Peyer's patch (tissue), 4 donors: ENCODE measurements at regions not wholly inside any gene's neighbourhood (a gene's known extent, or its start where the extent isn't known, plus 50 kb on each side); places are given as distances from the start of the nearest gene placed in this dataset.
A peak's percentile ranks its signal among the peaks of the same experiment; 100 is the strongest.

Experiments used
- DNase-seq, 3 donors: peaks; one replicate each; pipeline ENCODE4 v3.0.0-alpha.2; 2017 to 2019
- H3K27ac ChIP-seq, 4 donors: fragments of 200-600 bp; sonication (generic); one replicate each; pipeline ENCODE4 v1.5.1; 2016 to 2019
- H3K27me3 ChIP-seq, 2 donors: fragments of 200-600 bp; sonication (generic); one replicate each; pipeline ENCODE4 v1.5.1; 2019
- H3K36me3 ChIP-seq, 3 donors: fragments of 200-600 bp; sonication (generic); one replicate each; pipeline ENCODE4 v1.5.1; 2016 to 2019
- H3K4me1 ChIP-seq, 4 donors: fragments of 200-600 bp; sonication (generic); one replicate each; pipeline ENCODE4 v1.5.1; 2016 to 2019
- H3K4me3 ChIP-seq, 4 donors: fragments of 200-600 bp; sonication (generic); 1 replicate in 3 of 4; 2 replicates in 1 of 4; pipeline ENCODE4 v1.5.1; 2016 to 2019; ENCODE audit warnings: mild to moderate bottlenecking in 1 of 4
- H3K9me3 ChIP-seq, 4 donors: fragments of 200-600 bp; sonication (generic); one replicate each; pipeline ENCODE4 v1.5.1; 2016 to 2019; ENCODE audit warnings: mild to moderate bottlenecking in 1 of 4
- CTCF ChIP-seq, 6 experiments: fragments of 450-650 bp in 4 of 6; fragments of 200-600 bp in 2 of 6; sonication (generic) in 1 of 6; IDR thresholded peaks; one replicate each; pipeline ENCODE4 v1.5.1; 2017 to 2019; ENCODE audit warnings: antibody characterized with exemption in 6 of 6, mild to moderate bottlenecking in 3 of 6, moderate library complexity in 1 of 6
- POLR2A ChIP-seq, 2 donors: fragments of 450-650 bp; IDR thresholded peaks; one replicate each; pipeline ENCODE4 v1.5.1; 2017; ENCODE audit warnings: antibody characterized with exemption in 2 of 2, mild to moderate bottlenecking in 2 of 2, moderate library complexity in 2 of 2

GRCh38 chr2:886072-887022 is 64.3 kb upstream of the SNTG2 start:
- Histone ChIP-seq H3K36me3 (no peaks in the 10 kb centered on the region), H3K9me3 (no peaks in the 10 kb centered on the region), H3K27me3 (no peaks in the 10 kb centered on the region), H3K4me1 (no peaks in the 10 kb centered on the region), H3K4me3 (no peak overlapping the region), H3K27ac (no peak overlapping the region)
- TF ChIP-seq POLR2A (IDR thresholded peaks at IDR 0.05) (no peak), CTCF (IDR thresholded peaks at IDR 0.05) (no peak)
- DNase-seq = peak in 1 of 3 donors; percentile 14

- Histone ChIP-seq H3K4me1 (no peaks in the 10 kb centered on the region), H3K9me3 (no peaks in the 10 kb centered on the region), H3K27me3 (no peaks in the 10 kb centered on the region), H3K4me3 (no peak overlapping the region), H3K27ac (no peak overlapping the region), H3K36me3 (no peaks in the 10 kb centered on the region)
- TF ChIP-seq POLR2A (IDR thresholded peaks at IDR 0.05) (no peak), CTCF (IDR thresholded peaks at IDR 0.05) (no peak)
- peak in 1 of 3 donors; percentile 25 for DNase-seq
These were observed 65.2 kb upstream of the SNTG2 start for GRCh38 chr2:885230-886071.

GRCh38 chr2:883803-884748 is 66.6 kb upstream of the SNTG2 start:
- DNase-seq = no peak
- H3K27me3 ChIP-seq = no peaks in the 10 kb centered on the region
- no peaks in the 10 kb centered on the region for H3K4me1 ChIP-seq
- TF ChIP-seq CTCF (IDR thresholded peaks at IDR 0.05) (no peak), POLR2A (IDR thresholded peaks at IDR 0.05) (no peak)
- H3K36me3 ChIP-seq = no peaks in the 10 kb centered on the region
- H3K4me3 ChIP-seq = no peak overlapping the region
- H3K27ac ChIP-seq = no peak overlapping the region
- H3K9me3 ChIP-seq = no peaks in the 10 kb centered on the region

GRCh38 chr2:883260-883802 is 67.3 kb upstream of the SNTG2 start:
- no peak overlapping the region for H3K4me3 ChIP-seq
- no peak overlapping the region for H3K27ac ChIP-seq
- TF ChIP-seq POLR2A (IDR thresholded peaks at IDR 0.05) (no peak), CTCF (IDR thresholded peaks at IDR 0.05) (no peak)
- H3K9me3 ChIP-seq = no peaks in the 10 kb centered on the region
- no peaks in the 10 kb centered on the region for H3K4me1 ChIP-seq
- DNase-seq = peak in 1 of 3 donors; percentile 32
- H3K36me3 ChIP-seq = no peaks in the 10 kb centered on the region
- no peaks in the 10 kb centered on the region for H3K27me3 ChIP-seq
